HG02623 (cell line): ENCODE measurements at regions not wholly inside any gene's neighbourhood (a gene's known extent, or its start where the extent isn't known, plus 50 kb on each side); places are given as distances from the start of the nearest gene placed in this dataset.
"Not testable (repeated sequence)": the region's sequence is repeated elsewhere in the genome, so short reads cannot be mapped to it uniquely, and the experiment has no call there.

Source experiments
- ATAC-seq: cut with Tn5 transposase; IDR thresholded peaks from one replicate; pipeline ENCODE4 v1.9.1; 2021; ENCODE audit warnings: moderate library complexity; ENCODE audit not compliant: unreplicated experiment

DNA sequence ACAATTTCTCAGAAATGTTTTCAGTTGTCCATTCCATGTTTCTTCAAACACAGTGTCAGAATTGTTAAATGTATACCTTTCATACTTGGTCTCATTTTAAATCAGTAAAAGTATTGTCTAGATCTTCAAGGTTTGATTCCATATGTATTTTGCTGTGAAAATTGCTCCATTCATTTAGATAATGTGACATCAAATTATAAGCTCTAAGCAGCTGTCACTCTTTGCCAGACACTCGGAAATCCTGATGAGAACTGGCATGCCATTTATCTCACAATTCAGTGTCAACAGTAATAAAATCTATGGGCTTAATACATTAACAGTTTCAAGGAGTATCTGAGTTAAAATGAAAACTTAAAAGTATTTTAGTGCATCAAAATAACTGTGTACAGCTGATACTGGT, 1025.3 kb upstream of the EPHA6 start:
- ATAC-seq = no peak

DNA sequence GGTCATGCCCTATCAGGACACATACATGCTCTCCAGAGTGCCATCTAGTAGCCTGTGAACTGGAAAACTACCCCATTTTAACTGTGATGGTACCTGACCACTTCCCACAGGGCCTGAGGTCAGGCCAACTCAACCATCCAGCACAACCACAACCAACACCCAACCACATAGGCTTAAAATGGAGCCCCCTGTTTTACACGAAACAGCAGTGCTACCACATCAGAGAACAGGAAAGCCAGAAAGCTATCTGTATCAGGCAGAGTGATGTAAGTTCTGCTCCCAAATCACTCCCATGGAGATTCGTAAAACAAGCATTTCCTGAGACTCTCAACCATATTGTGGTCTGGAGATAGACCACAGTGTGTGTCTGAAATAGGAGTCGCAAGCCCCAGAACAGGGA, 1017.3 kb upstream of the EPHA6 start:
- ATAC-seq = no peak

DNA sequence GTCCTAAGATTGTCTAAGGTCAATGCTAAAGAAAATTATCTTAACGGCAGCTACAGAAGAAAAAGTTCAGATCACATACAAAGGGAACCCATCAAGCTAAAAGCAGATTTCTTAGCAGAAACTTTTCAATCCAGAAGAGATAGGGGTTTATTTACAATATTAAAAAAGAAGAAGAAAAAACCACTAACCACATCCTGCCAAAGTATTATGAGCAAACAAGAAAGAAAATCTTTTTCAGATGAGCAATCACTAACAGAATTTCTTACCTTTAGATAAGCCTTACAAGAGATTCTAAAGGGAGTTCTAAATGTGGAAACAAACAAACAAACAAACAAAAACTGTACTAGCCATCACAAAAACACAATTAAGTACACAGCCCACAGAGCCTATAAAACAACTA, 1015.8 kb upstream of the EPHA6 start:
- no peak for ATAC-seq

DNA sequence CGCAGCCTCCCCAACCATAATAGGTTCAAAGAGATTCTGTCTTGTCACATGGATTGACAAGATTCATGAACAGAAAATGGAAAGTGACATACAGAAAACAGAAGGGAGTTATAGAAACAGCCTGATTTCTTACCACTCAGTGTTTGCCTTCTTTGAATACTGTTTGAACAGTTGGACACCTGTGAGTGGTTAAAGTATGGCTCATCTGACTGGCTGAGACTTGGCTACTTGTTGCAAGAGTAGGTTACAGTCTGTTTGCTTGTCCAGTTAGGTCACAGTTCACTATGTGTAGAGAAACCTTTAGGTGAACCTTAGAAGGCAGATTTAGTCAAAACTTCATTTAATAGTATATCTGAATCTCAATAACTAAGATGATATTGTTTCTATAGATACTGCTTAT, 1003.9 kb upstream of the EPHA6 start:
- no peak for ATAC-seq

DNA sequence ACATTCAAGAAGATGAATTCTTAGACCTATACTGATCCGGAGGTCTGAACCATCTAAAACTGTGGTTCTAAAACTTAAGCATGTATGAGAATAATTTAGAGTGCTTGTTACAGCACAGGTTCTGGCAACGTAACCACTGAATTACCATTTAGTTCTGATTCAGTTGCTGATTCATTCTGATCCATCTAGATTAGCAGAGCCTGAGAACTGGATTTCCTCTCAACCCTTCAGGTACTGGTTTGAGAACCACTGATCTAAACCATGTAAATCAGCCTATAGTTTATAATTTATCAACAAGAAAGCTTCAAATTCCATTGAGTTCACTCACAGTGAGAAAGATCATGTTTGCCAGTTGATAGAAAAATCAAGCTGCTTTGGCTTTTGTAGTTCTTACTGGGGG, 1001.1 kb upstream of the EPHA6 start:
- no peak for ATAC-seq

DNA sequence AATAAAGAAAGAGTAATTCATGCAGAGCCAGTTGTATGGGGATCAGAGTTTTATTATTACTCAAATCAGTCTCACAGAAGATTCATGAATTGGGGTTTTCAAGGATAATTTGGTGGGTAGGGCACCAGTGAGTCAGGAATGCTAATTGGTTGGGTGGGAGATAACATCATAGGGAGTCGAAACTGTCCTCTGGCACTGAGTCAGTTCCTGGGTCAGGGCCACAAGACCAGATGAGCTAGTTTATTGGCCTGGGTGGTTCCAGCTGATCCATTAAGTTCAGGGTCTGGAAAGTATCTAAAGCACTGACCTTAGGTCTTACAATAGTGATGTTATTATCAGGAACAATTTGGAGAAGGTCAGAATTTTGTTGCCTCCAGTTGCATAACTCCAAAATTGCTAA, 998.6 kb upstream of the EPHA6 start:
- ATAC-seq = no peak

DNA sequence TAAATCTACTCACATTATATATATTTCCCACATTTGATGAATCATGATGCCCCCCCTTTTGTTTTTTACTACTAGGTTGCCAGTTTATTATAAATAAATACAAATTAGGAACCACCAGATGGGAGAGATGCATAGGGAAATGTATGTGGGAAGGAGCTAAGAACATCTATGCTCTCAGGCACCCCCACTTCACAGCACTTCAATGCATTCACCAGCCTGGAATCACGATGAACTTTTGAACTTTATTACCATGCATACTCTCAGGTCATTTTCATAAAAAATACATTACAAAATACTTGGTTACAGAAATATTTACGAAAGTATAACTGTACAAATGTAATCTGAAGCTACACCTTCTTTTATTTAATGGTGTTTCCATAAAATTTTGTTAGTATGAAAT, 988.0 kb upstream of the EPHA6 start:
- ATAC-seq = no peak

DNA sequence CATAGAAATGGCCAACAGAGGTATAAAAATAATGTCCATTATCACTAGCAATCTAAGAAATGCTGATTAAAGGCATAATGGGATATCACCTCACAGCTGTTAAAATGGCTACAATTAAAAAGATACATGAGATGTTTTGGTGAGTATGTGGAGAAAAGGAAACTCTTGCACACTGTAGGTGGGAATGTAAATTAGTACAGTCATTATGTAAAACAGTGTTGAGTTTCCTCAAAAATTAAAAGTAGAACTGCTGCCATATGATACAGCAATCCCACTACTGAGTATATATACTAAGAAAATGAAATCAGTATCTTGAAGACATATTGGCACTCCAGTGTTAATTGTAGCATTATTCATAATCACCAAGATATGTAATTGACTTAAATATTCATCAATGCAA, 982.2 kb upstream of the EPHA6 start:
- no peak for ATAC-seq

DNA sequence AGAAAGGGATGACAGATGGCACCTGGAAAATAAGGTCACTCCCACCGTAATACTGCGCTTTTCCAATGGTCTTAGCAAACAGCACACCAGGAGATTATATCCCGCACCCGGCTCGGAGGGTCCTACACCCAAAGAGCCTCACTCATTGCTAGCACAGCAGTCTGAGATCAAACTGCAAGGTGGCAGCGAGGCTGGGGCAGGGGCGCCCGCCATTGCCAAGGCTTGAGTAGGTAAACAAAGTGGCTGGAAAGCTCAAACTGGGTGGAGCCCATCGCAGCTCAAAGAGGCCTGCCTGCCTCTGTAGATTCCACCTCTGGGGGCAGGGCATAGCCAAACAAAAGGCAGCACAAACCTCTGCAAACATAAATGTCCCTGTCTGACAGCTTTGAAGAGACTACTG, 953.8 kb upstream of the EPHA6 start:
- ATAC-seq = not testable (repeated sequence)

DNA sequence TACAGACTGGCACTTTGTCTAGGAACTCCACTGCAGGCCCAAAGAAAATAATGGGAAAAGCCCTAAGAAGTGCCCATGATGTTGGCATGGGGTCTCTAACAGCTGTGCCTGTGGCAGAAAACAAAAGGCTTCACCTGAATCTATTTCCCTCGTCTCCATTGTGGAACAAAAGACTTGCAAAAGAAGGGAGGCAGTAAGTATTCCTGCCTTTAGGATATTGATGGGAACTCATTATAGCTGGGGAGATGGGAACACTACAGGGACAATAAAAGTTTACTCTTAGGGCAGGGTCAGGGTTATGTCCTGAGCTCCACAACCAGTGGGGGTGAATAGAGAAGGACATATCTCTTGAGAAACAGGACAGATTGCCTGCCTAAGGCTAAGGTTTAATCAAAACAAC, 930.6 kb upstream of the EPHA6 start:
- ATAC-seq = no peak

DNA sequence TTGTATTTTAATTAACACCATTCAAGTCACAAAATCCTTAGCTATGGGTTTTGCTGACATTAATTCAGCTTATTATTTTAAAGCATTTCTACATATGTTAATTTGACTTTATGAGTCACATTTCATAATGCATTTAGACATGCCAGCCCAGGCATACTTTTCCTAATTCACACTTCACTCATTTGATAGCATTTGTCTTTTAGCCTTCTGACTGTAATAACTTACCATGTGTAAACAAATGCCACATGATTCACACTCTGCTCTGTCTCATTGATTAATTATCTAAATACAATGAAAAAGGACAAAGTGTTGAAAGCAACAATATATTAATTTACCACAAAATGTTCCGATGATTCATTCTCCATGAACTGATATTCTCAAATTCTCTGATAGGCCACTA, 927.8 kb upstream of the EPHA6 start:
- ATAC-seq = no peak

DNA sequence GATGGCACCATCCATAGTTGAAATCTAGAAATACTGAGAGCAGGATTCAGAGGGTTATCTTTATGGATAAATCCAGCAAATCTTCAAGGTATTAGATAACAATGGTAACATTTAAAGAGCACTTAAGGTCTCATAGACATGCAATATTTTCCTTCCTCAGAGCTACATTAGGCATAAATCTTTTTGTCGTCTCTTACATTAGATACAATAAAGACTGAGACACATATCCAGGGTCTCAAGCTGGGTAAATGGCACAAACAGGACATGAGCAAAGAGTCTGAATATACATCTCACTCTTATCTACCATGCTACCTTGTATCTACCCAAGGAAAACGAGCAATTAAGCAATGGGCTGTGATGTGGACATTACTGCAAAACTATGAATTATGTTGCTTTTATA, 927.3 kb upstream of the EPHA6 start:
- ATAC-seq = no peak

DNA sequence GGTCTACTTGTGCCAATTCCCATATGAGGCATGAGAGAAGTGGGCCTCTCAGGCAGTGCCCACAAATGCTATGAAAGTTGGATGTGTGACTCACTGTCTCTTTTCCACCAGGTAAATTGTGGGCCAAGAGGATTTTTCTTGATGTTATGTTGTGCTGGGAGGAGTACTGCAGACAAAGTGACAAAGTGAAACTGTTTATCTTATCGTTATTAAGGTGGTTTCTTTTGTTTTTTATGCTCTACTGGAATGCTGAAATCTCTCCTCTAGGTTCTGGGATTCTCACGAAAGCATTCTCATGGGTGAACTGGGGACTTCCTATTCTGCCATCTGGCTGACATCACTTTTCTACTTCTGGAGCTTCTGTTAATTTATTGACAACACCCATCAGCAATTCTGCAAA, 919.6 kb upstream of the EPHA6 start:
- ATAC-seq = no peak

DNA sequence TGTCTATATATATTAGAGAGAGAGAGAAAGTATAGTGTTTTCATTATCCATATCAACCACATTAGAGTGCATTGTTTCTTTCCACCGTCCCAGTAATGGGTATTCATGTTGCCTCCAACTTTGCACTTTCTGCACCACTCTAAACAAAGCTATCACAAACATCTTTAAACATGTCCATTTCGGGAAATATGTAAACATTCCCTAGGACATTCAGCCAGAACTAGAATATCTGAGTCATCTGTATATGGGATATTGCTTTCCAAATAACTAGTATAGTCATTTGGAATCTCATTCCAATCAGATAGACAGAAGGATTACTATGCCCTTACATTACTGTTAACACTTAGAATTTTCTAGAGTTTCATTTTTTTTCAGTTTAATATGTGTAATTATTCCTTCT, 914.9 kb upstream of the EPHA6 start:
- no peak for ATAC-seq

DNA sequence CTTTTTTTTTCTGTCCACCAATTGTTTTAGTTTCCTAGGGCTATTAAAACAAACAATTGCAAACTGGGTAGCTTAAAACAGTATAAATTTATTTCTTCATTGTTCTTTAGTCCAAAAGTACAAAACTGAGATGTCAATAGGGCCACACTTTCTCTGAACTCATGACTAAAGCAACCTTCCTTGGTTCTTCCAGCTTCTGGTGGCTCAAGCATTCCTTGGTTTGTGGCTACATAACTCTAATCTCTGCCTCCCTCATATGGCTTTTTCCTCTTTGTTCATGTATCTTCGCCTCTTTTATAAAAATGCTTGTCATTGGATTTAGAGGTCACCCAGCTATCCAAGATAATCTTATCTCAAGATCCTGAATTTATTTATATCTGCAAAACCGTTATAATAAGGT, 914.5 kb upstream of the EPHA6 start:
- ATAC-seq = no peak

DNA sequence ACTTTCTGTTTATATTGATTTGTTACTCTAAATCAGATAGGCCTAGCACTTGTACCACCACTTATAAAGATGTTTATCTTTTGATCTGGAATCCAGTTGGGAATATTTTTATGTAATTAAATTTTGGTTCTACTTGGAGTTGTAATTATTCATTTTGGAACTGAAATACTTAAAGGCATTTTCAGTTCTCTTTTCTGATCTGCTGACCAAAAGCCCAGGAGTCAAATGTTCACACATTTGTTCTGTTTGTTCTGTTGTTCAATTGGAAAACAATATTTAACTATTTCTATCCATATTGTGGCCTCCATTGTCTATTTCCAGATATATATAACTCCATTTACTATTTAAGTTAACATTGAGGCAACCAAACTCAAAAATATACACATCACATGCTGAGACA, 912.4 kb upstream of the EPHA6 start:
- ATAC-seq = no peak

DNA sequence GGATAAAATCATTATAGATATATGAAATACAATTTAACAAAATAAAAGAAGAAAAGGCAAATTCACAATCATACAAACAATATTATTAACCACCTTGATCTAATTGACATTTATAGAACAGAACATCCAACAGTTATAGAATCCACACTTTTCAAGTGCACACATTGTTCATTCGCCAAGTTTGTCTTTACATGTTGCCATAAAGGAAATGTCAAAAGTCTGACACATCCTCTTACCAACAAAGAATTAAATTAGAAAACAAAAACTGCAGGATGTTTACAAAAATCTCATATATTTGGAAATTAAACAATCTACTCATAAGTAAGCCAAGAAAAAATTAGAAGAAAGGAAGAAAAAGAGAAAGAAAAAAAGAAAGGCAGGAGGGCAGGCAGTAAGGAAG, 909.2 kb upstream of the EPHA6 start:
- ATAC-seq = no peak

DNA sequence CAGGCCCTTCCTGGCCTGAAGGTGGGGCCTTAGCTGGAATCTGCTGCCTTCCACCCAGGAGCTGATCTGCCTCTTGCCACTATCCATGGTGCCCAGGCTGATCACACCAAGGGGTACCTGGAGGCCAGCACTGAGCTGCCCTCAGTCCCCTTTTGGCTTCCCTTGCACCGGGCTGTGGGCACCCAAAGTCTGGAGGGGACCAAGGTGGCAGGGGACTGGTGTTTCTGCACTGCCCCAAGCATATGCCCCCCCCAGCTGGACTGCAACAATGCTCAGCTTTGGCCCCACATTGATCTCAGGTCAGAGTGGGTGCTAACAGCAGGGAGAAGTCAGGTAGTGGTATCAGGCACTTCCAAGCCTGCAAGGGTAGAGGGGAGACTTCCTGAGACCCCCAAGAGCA, 902.6 kb upstream of the EPHA6 start:
- ATAC-seq = no peak

DNA sequence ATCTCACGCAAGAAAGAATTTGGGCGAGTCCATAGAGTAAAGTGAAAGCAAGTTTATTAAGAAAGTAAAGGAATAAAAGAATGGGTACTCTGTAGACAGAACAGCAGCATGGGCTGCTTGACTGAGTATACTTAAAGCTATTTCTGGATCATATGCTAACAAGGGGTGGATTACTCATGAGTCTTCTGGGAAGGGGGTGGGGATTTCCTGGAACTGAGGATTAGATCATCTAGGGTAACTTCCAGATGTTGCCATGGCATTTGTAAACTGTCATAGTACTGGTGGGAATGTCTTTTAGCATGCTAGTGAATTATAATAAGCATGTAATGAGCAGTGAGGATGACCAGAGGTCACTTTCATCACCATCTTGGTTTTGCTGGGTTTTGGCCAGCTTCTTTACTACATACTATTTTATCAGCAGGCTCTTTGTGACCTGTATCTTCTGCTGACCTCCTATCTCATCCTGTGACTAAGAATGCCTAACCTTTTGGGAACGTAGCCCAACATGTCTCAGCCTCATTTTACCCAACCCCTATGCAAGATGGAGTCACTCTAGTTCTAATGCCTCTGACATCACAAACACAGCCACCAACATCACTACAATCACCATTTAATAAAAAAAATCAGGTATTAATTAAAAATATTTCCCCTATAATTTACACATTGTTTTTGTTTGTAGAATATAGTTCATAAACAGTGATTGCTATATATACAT, 890.7 kb upstream of the EPHA6 start:
- ATAC-seq = no peak

DNA sequence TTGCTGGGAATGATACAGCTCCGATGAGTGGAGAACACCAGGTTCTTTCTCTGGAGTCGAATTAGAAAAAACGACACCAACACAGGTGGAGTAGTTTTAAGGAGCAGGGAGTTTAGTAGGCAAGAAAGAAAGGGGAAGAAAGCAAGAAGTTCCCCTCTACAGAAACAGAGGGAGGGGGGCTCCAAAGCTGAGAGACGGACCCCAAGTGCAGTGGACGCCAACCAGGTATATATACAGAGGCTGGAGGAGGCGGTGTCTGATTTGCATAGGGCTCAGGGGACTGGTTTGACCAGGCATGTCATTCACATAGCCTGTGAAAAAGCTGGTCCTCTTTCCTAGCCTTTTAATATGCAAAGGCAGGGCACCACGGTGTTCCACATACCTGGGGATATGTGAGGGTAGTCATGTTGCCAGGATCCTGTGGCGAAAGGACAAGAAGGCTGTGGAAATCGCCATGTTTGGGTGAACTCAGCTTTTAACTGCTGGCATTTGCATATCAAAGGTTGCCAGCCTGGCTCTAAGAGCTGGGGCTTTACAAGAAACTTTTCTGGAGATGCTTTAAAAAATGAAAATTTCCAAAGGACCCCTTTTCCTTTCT, 887.4 kb upstream of the EPHA6 start:
- ATAC-seq = no peak

DNA sequence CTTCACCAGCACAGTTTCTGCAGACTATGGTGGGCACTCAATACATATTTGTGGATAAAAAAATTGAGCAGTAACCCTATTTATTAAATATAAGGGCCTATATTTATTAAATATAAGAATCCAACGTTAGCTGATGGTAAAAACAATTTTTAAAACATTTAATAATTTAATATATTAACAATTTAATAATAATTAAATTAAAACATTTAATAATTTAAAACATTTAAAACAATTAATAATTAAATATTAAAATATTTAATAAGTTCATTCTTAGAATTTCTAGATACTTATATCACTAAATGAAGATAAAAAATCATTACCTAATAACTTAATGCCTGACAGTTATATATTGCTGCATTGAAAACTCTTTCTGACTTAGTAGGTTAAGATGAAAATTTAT, 880.2 kb upstream of the EPHA6 start:
- no peak for ATAC-seq

DNA sequence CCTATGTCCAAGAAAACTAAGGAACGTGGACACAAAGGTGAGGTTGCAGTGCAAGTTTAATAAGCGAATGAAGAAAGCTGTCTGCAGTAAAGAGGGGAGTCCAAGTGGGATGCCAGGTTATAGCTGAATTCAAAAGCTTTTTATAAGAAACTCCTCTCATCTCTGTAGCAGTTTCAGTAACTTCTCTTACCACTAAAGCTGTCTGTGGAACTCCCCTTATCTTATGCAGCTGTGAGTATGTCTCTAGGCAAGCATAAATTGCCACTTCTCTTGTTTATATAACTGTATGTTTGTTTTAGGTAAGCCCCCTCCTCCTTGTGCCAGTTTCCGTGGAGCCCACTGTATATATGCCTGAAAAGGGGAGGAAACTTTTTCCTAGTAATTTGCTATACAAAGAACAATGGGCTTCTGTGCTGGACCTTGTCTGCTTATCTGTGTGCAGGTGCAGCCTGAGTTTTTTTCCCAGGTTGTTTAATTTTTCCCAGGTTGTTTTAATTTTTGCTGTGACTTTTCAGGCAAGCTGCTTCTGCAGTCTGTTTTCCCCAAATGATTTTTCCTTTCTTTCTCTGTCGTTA, 875.1 kb upstream of the EPHA6 start:
- no peak for ATAC-seq
